CD4-positive, alpha-beta T cell treated with Interleukin-10 for 1 hour (primary cell): ENCODE measurements at regions not wholly inside any gene's neighbourhood (a gene's known extent, or its start where the extent isn't known, plus 50 kb on each side); places are given as distances from the start of the nearest gene placed in this dataset.

Experiments used
- DNase-seq: peaks from one replicate; pipeline ENCODE4 v3.0.0-alpha.2; 2020

GRCh38 chr2:23291239-23291638 is 93.7 kb upstream of the KLHL29 start:
- DNase-seq: no peak

GRCh38 chr2:23292024-23292423 is 93.0 kb upstream of the KLHL29 start:
- no peak for DNase-seq

GRCh38 chr2:23293063-23293462 is 91.9 kb upstream of the KLHL29 start:
- no peak for DNase-seq

GRCh38 chr2:23293731-23294130 is 91.2 kb upstream of the KLHL29 start:
- DNase-seq: no peak

GRCh38 chr2:23294238-23294637 is 90.7 kb upstream of the KLHL29 start:
- no peak for DNase-seq

- no peak for DNase-seq
These were observed 88.3 kb upstream of the KLHL29 start for GRCh38 chr2:23296691-23297090.

- DNase-seq: no peak
These were observed 87.9 kb upstream of the KLHL29 start for GRCh38 chr2:23297112-23297511.

GRCh38 chr2:23298551-23298950 is 86.4 kb upstream of the KLHL29 start:
- no peak for DNase-seq

- DNase-seq: no peak
These were observed 85.3 kb upstream of the KLHL29 start for GRCh38 chr2:23299476-23300195.

- DNase-seq: no peak
These were observed 83.8 kb upstream of the KLHL29 start for GRCh38 chr2:23301136-23301535.

- no peak for DNase-seq
These were observed 82.4 kb upstream of the KLHL29 start for GRCh38 chr2:23302591-23302990.

GRCh38 chr2:23306401-23306800 is 78.6 kb upstream of the KLHL29 start:
- no peak for DNase-seq

- DNase-seq: no peak
These were observed 73.8 kb upstream of the KLHL29 start for GRCh38 chr2:23311186-23311585.

- DNase-seq: no peak
These were observed 71.9 kb upstream of the KLHL29 start for GRCh38 chr2:23312996-23313606.

- DNase-seq: no peak
These were observed 70.3 kb upstream of the KLHL29 start for GRCh38 chr2:23314687-23315086.

GRCh38 chr2:23320058-23320457 is 64.9 kb upstream of the KLHL29 start:
- DNase-seq: no peak

GRCh38 chr2:23321751-23322150 is 63.2 kb upstream of the KLHL29 start:
- no peak for DNase-seq

GRCh38 chr2:23322567-23323197 is 62.3 kb upstream of the KLHL29 start:
- no peak for DNase-seq

- DNase-seq: no peak
These were observed 61.6 kb upstream of the KLHL29 start for GRCh38 chr2:23323198-23323916.

- DNase-seq: no peak
These were observed 60.9 kb upstream of the KLHL29 start for GRCh38 chr2:23323917-23324680.

GRCh38 chr2:23326330-23326729 is 58.6 kb upstream of the KLHL29 start:
- no peak for DNase-seq

- DNase-seq: no peak
These were observed 57.6 kb upstream of the KLHL29 start for GRCh38 chr2:23327416-23327815.

- no peak for DNase-seq
These were observed 57.1 kb upstream of the KLHL29 start for GRCh38 chr2:23327887-23328286.
